BE2C (cell line): ENCODE measurements at regions not wholly inside any gene's neighbourhood (a gene's known extent, or its start where the extent isn't known, plus 50 kb on each side); places are given as distances from the start of the nearest gene placed in this dataset.

ENCODE experiments used
- DNase-seq: peaks from one replicate; pipeline ENCODE4 v3.0.0-alpha.2; 2020
- H3K27me3 ChIP-seq: fragments of 250-450 bp; sonication (Bioruptor Pico); 2 replicates; pipeline ENCODE4 v1.5.1; 2020; ENCODE audit warnings: mild to moderate bottlenecking
- H3K36me3 ChIP-seq: fragments of 250-450 bp; sonication (Bioruptor Pico); 2 replicates; pipeline ENCODE4 v1.5.1; 2020; ENCODE audit warnings: mild to moderate bottlenecking
- H3K4me1 ChIP-seq: fragments of 250-450 bp; sonication (Bioruptor Pico); 2 replicates; pipeline ENCODE4 v1.5.1; 2020
- H3K4me3 ChIP-seq: 2 replicates; pipeline ENCODE4 v1.5.1; 2011; ENCODE audit warnings: low read depth, low read length
- H3K9me3 ChIP-seq: fragments of 250-450 bp; sonication (Bioruptor Pico); 2 replicates; pipeline ENCODE4 v1.5.1; 2020
- TF ChIP-seq, protein P1 (sequence below): IDR thresholded peaks from 2 replicates; pipeline ENCODE4 v1.5.1; 2012; ENCODE audit warnings: mild to moderate bottlenecking, low read depth, low read length

DNA sequence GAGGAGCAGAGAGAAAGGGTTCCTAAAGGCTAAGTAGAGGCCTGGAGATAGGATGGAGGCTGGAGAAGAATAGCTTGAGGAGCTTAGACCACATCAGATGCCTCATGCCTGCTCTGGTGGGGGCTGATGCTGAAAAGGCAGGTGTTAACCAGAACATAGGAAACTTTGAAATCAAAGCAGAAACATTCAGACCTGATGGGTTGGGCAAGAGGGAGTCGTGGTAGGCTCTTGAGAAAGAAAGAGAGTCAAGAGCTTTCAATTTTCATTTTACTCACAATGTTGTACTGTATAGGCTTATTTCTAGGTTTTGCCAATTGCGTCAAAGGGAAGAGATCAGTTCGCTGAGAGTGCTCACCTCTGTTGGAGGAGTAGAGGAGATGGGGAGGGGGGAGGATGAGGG, 406.6 kb upstream of the SALL1 start:
- DNase-seq: no peak
- TF ChIP-seq, protein P1, sequence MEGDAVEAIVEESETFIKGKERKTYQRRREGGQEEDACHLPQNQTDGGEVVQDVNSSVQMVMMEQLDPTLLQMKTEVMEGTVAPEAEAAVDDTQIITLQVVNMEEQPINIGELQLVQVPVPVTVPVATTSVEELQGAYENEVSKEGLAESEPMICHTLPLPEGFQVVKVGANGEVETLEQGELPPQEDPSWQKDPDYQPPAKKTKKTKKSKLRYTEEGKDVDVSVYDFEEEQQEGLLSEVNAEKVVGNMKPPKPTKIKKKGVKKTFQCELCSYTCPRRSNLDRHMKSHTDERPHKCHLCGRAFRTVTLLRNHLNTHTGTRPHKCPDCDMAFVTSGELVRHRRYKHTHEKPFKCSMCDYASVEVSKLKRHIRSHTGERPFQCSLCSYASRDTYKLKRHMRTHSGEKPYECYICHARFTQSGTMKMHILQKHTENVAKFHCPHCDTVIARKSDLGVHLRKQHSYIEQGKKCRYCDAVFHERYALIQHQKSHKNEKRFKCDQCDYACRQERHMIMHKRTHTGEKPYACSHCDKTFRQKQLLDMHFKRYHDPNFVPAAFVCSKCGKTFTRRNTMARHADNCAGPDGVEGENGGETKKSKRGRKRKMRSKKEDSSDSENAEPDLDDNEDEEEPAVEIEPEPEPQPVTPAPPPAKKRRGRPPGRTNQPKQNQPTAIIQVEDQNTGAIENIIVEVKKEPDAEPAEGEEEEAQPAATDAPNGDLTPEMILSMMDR: no peak
- Histone ChIP-seq H3K36me3 (no peaks in the 10 kb centered on the region), H3K9me3 (no peaks in the 10 kb centered on the region; the same call in 1 of the 2 replicates), H3K4me3 (no peak overlapping the region), H3K27me3 (no peaks in the 10 kb centered on the region), H3K4me1 (no peaks in the 10 kb centered on the region)

DNA sequence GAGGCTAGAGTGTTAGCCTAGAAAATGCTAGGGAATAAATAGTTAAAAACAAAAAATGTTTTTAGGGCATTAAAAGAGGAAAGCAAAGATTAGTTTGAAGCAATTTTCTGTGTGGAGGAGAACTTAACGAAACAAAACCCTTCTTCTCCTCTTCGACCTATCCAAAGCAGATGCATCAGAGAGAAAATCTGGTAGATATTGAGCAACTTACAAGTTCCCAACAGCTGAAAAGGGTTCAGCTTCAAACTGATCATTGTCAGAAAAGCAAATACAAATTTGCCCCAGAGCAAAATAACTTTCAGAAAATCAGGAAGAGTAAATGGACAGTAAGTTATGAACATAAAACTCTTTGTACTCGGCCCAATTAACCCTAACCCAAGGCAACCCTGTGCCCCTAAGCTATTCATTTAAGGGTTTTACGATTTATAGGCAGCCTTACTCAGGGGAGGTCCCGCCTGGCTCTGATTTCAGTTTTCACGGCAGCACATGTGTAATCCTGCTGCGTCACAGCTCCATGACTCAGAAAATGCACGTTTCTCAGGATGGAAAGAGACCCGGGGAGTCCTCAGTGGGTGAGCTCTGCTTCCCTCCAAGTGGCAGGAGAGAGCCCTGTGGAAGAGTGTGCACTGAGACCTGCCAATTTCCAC, 405.7 kb upstream of the SALL1 start:
- no peak for DNase-seq
- H3K36me3 ChIP-seq: no peaks in the 10 kb centered on the region
- no peaks in the 10 kb centered on the region; the same call in 1 of the 2 replicates for H3K9me3 ChIP-seq
- H3K4me3 ChIP-seq: no peak overlapping the region
- TF ChIP-seq, protein P1: no peak
- no peaks in the 10 kb centered on the region for H3K27me3 ChIP-seq
- no peaks in the 10 kb centered on the region for H3K4me1 ChIP-seq

DNA sequence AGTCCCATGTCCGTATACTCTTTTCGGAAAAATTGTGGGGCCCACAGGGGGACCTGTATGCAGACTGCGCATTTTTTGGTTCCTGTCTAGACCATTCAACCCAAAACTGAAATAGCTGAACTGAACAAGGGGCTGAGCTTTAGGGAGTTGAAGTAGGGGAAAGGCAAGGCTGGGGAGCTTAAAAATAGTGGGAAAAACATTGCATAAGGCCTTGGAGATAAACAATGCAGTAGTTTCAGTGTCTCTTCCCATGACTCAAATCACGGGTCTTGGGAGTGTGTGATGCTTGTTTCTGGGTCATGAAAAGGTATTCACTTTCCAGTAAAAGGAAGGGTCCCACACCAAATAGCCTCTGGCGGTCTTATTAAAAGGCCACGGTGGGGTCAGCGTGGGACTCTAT, 402.8 kb upstream of the SALL1 start:
- H3K27me3 ChIP-seq: no peaks in the 10 kb centered on the region
- no peaks in the 10 kb centered on the region for H3K4me1 ChIP-seq
- TF ChIP-seq, protein P1: no peak
- no peak overlapping the region for H3K4me3 ChIP-seq
- no peaks in the 10 kb centered on the region; the same call in 1 of the 2 replicates for H3K9me3 ChIP-seq
- DNase-seq: no peak
- no peaks in the 10 kb centered on the region for H3K36me3 ChIP-seq

DNA sequence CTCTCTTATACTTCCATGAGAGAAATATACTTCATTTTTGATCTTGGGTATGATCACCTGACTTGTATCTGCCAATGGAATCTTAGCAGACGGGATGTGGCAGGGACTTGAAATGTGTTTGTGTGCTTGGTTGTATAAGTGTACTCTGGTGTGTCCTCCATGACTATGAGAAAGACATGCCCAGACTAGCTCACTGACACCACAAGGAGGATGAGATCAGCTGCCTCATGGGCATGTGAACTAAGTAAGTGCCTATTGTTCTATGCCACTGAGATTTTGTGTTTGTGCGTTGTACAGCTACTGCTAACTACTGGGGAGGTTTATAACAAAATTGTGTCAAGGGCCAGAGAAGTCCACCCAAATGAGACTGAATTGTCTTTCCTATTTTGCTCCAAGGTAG, 402.2 kb upstream of the SALL1 start:
- DNase-seq: no peak
- H3K27me3 ChIP-seq: no peaks in the 10 kb centered on the region
- TF ChIP-seq, protein P1: no peak

DNA sequence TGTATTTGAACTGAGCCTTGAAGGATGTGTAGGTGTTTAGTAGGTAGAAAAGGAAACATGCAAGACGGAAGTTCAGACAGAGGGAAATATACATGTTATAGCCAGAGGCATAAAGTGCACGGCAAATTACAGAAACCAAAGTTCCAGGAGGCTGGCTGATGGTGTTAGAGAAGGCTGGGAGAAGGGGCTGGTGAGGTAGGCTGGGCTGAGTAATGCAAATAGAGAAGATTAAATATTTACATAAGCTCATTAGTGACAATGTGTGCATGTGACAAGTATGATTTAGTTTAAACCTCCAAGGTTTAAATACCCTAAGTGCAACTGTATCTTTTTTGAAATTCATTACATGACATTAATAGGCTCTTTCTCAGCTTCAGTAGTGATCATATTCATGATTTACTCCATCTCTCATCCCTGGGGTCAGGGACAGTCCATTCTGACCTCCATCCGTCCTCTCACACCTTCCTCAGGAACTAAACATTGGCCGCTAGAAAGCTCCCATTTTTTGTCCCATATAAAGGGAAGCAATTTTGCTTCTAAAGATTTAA, 399.8 kb upstream of the SALL1 start:
- TF ChIP-seq, protein P1: no peak
- H3K36me3 ChIP-seq: no peaks in the 10 kb centered on the region
- H3K27me3 ChIP-seq: no peaks in the 10 kb centered on the region
- DNase-seq: no peak
- H3K4me1 ChIP-seq: no peaks in the 10 kb centered on the region
- H3K9me3 ChIP-seq: no peaks in the 10 kb centered on the region; the same call in 1 of the 2 replicates
- no peak overlapping the region for H3K4me3 ChIP-seq

More for the DNA sequence above, 402.2 kb upstream of the SALL1 start:
- H3K4me1 ChIP-seq: no peaks in the 10 kb centered on the region
- no peak overlapping the region for H3K4me3 ChIP-seq
- no peaks in the 10 kb centered on the region for H3K36me3 ChIP-seq
- no peaks in the 10 kb centered on the region; the same call in 1 of the 2 replicates for H3K9me3 ChIP-seq

DNA sequence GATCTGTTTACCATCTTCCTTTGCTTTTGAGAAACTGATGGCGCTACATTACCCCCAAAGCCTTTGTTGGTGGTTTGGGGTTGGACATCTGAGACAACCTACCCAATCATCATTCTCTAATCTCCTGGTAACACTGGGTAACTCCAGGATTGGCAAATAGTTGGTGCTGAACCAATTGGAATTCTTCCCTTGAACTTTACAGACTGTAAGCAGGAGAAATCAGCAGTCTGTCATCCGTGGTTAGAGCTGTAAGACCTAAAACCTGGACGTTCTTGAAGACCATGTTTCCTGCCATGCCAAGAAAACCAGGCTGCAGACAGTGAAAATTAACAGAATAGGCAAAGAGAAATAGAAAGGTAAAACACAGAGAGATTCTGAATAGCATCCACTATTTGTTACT, 398.8 kb upstream of the SALL1 start:
- no peaks in the 10 kb centered on the region; the same call in 1 of the 2 replicates for H3K9me3 ChIP-seq
- H3K36me3 ChIP-seq: no peaks in the 10 kb centered on the region
- H3K27me3 ChIP-seq: no peaks in the 10 kb centered on the region
- DNase-seq: no peak
- TF ChIP-seq, protein P1: no peak
- no peaks in the 10 kb centered on the region for H3K4me1 ChIP-seq
- H3K4me3 ChIP-seq: no peak overlapping the region
